Vagina (tissue), 2 donors: ENCODE measurements at regions not wholly inside any gene's neighbourhood (a gene's known extent, or its start where the extent isn't known, plus 50 kb on each side); places are given as distances from the start of the nearest gene placed in this dataset.

Experiments
- CTCF ChIP-seq, 3 experiments: fragments of 450-650 bp in 2 of 3; fragments of 200-600 bp in 1 of 3; sonication (generic) in 1 of 3; IDR thresholded peaks; one replicate each; pipeline ENCODE4 v1.5.1; 2017 to 2019; ENCODE audit warnings: antibody characterized with exemption in 3 of 3, mild to moderate bottlenecking in 2 of 3, moderate library complexity in 2 of 3
- POLR2A ChIP-seq, 2 donors: fragments of 450-650 bp; IDR thresholded peaks; one replicate each; pipeline ENCODE4 v1.6.1; 2017; ENCODE audit warnings: antibody characterized with exemption in 2 of 2, mild to moderate bottlenecking in 2 of 2, moderate library complexity in 2 of 2

GRCh38 chr2:4295680-4296079, 592.3 kb downstream of the DCDC2C start:
- TF ChIP-seq CTCF (IDR thresholded peaks at IDR 0.05) (no peak), POLR2A (IDR thresholded peaks at IDR 0.05) (no peak)
